B cell (primary cell): ENCODE measurements at regions not wholly inside any gene's neighbourhood (a gene's known extent, or its start where the extent isn't known, plus 50 kb on each side); places are given as distances from the start of the nearest gene placed in this dataset.

Experiments used
- ATAC-seq: fragments of 200-7000 bp; cut with Tn5 transposase; one replicate; pipeline ENCODE4 v1.10.0; 2021; ENCODE audit warnings: low read depth, mild to moderate bottlenecking, moderate number of reproducible peaks, moderate library complexity
- CTCF ChIA-PET: fragments of 350-600 bp; sonication (Branson Sonifier 250); formaldehyde crosslinking; loops from one replicate; lab custom pipeline; 2021; ENCODE audit warnings: antibody characterized with exemption, inconsistent platforms; lab: Charles Lee
- POLR2A ChIA-PET: fragments of 350-600 bp; sonication (Branson Sonifier 250); formaldehyde crosslinking; loops from one replicate; lab custom pipeline; 2021; ENCODE audit warnings: antibody characterized with exemption; lab: Charles Lee
- DNase-seq: peaks from one replicate; pipeline ENCODE4 v3.0.0; 2013
- H2AFZ ChIP-seq: 2 replicates; pipeline ENCODE4 v1.6.1; 2012; ENCODE audit warnings: mild to moderate bottlenecking, low read depth, low read length; ENCODE audit not compliant: insufficient read depth, poor library complexity, severe bottlenecking
- H3K27ac ChIP-seq, 2 donors: 1 replicate in 1 of 2; 2 replicates in 1 of 2; pipeline ENCODE4 v1.5.1; 2012 to 2013; ENCODE audit warnings: low read length in 2 of 2, mild to moderate bottlenecking in 2 of 2, moderate library complexity in 1 of 2
- H3K27me3 ChIP-seq, 4 experiments: fragments of 200-600 bp in 1 of 4; sonication (generic) in 1 of 4; replicated peaks in 1 of 4; 1 replicate in 2 of 4; 2 replicates in 2 of 4; pipeline versions ENCODE4 v1.6.1 to v1.7.0; 2013 to 2016; ENCODE audit warnings: low read length in 3 of 4, mild to moderate bottlenecking in 2 of 4, mixed read lengths in 1 of 4, moderate library complexity in 1 of 4; ENCODE audit not compliant: insufficient read depth in 4 of 4, control insufficient read depth in 3 of 4; ENCODE audit errors: control extremely low read depth in 1 of 4
- H3K36me3 ChIP-seq, 2 experiments: replicated peaks in 1 of 2; 1 replicate in 1 of 2; 2 replicates in 1 of 2; pipeline versions ENCODE4 v1.6.1 to v1.7.1; 2013; ENCODE audit warnings: low read length in 1 of 2; ENCODE audit not compliant: insufficient read depth in 2 of 2, control insufficient read depth in 1 of 2; ENCODE audit errors: control extremely low read depth in 1 of 2, extremely low read depth in 1 of 2
- H3K4me1 ChIP-seq, 2 donors: fragments of 200-600 bp in 1 of 2; sonication (generic) in 1 of 2; 1 replicate in 1 of 2; 2 replicates in 1 of 2; pipeline versions ENCODE4 v1.5.1 to v1.6.1; 2013 to 2017; ENCODE audit warnings: low read length in 2 of 2; ENCODE audit not compliant: control insufficient read depth in 2 of 2, insufficient read depth in 2 of 2
- H3K4me2 ChIP-seq: replicated peaks from 2 replicates; pipeline ENCODE3; 2012; ENCODE audit warnings: mild to moderate bottlenecking, low read depth, low read length; ENCODE audit not compliant: poor library complexity, severe bottlenecking
- H3K4me3 ChIP-seq, 5 experiments: fragments of 200-600 bp in 1 of 5; sonication (generic) in 1 of 5; 1 replicate in 3 of 5; 2 replicates in 2 of 5; pipeline versions ENCODE4 v1.5.1 to v1.7.0; 2011 to 2016; ENCODE audit warnings: low read length in 4 of 5, mild to moderate bottlenecking in 4 of 5, low read depth in 2 of 5, control low read depth in 1 of 5, moderate library complexity in 1 of 5; ENCODE audit not compliant: insufficient read depth in 1 of 5; ENCODE audit errors: control extremely low read depth in 1 of 5, extremely low read depth in 1 of 5
- H3K79me2 ChIP-seq: fragments of 200-600 bp; sonication (generic); one replicate; pipeline ENCODE4 v1.6.0; 2016; ENCODE audit warnings: low read length; ENCODE audit not compliant: control insufficient read depth, insufficient read depth
- H3K9ac ChIP-seq: fragments of 200-600 bp; sonication (generic); 2 replicates; pipeline ENCODE4 v1.6.1; 2017; ENCODE audit warnings: mild to moderate bottlenecking, low read length, moderate library complexity
- H3K9me3 ChIP-seq, 3 donors: one replicate each; pipeline versions ENCODE4 v1.6.1 to v1.7.1; 2013; ENCODE audit warnings: low read length in 2 of 3; ENCODE audit not compliant: control insufficient read depth in 2 of 3, insufficient read depth in 1 of 3; ENCODE audit errors: control extremely low read depth in 1 of 3
- H4K20me1 ChIP-seq: 2 replicates; pipeline ENCODE4 v1.6.0; 2012; ENCODE audit warnings: mild to moderate bottlenecking, low read length; ENCODE audit not compliant: insufficient read depth, control insufficient read depth, poor library complexity, severe bottlenecking
- H3K27ac Mint-ChIP-seq: one replicate; pipeline ENCODE4 v1.8.0; 2021; ENCODE audit warnings: mixed read lengths
- H3K27me3 Mint-ChIP-seq: one replicate; pipeline ENCODE4 v1.8.0; 2021; ENCODE audit warnings: mixed read lengths
- H3K4me1 Mint-ChIP-seq: one replicate; pipeline ENCODE4 v1.8.0; 2021; ENCODE audit warnings: mixed read lengths
- H3K4me3 Mint-ChIP-seq: one replicate; pipeline ENCODE4 v1.8.0; 2021; ENCODE audit warnings: mixed read lengths
- H3K9me3 Mint-ChIP-seq: one replicate; pipeline ENCODE4 v1.8.0; 2022; ENCODE audit warnings: mixed read lengths; ENCODE audit not compliant: insufficient read depth
- CTCF ChIP-seq: fragments of 200-600 bp; IDR thresholded peaks from one replicate; pipeline ENCODE4 v1.8.0; 2022; ENCODE audit warnings: antibody characterized with exemption, mild to moderate bottlenecking
- EZH2 ChIP-seq: IDR thresholded peaks from 2 replicates; pipeline ENCODE4 v1.6.1; 2012; ENCODE audit warnings: borderline replicate concordance, low read depth, mild to moderate bottlenecking, moderate library complexity, low read length; ENCODE audit not compliant: insufficient read depth, poor library complexity, severe bottlenecking
- WGBS: methylation state at CpG from one replicate; pipeline ENCODE4 v1.1.5; 2013; ENCODE audit warnings: missing lambda C conversion rate; ENCODE audit not compliant: insufficient coverage; 5-methylcytosine and 5-hydroxymethylcytosine counted together
- intact Hi-C: fragments of 100-400 bp; cut with micrococcal nuclease; formaldehyde crosslinking; loops from one replicate; pipeline ENCODE4 v1.10.0; 2022

- no peaks in the 10 kb centered on the region for H3K9me3 Mint-ChIP-seq
- CTCF ChIA-PET: interaction anchor here (1.1 to 1.8 kb wide), 3 partner anchors 10 to 62 kb away, joined by 3 to 4 read pairs (median 3); no protein-coding TSS in a partner anchor
- intact Hi-C loops: loop anchor here (1.0 kb wide), 1 partner anchor 9 kb away; no protein-coding TSS in a partner anchor
- H3K4me1 ChIP-seq: peaks cover 22 to 33% of the 10 kb centered on the region in 2 donors
- H3K27me3 Mint-ChIP-seq: no peaks in the 10 kb centered on the region
- POLR2A ChIA-PET: no interaction called here
- H3K4me1 Mint-ChIP-seq: peaks cover 61% of the 10 kb centered on the region
- TF ChIP-seq EZH2: no peak
- TF ChIP-seq CTCF: no peak
- no peak overlapping the region for H3K4me3 Mint-ChIP-seq
- ATAC-seq (no peak), DNase-seq (no peak)
- H3K27ac ChIP-seq: peak overlapping the region in 1 of 2 donors; percentile 48
- no peaks in the 10 kb centered on the region for H3K27me3 ChIP-seq
- H4K20me1 ChIP-seq: no peaks in the 10 kb centered on the region
- no peak overlapping the region for H3K4me3 ChIP-seq
- H3K36me3 ChIP-seq: no peaks in the 10 kb centered on the region
- H3K79me2 ChIP-seq: no peaks in the 10 kb centered on the region
- no peaks in the 10 kb centered on the region for H3K9me3 ChIP-seq
- H2AFZ ChIP-seq: no peak overlapping the region
- no peak overlapping the region for H3K27ac Mint-ChIP-seq
- no peak overlapping the region for H3K9ac ChIP-seq
- H3K4me2 ChIP-seq: peak overlapping the region; percentile 55
Measured at GRCh38 chr12:89943463-89943862, 234.8 kb upstream of the ATP2B1 start.

GRCh38 chr12:89941436-89941835 is 232.8 kb upstream of the ATP2B1 start:
- ATAC-seq (no peak), DNase-seq (no peak)
- Mint-ChIP-seq H3K27ac (no peak overlapping the region), H3K4me1 (peaks cover 52% of the 10 kb centered on the region), H3K4me3 (no peak overlapping the region), H3K27me3 (no peaks in the 10 kb centered on the region), H3K9me3 (no peaks in the 10 kb centered on the region)
- CTCF ChIA-PET: interaction anchor here (1.1 to 1.5 kb wide), 2 partner anchors 10 to 43 kb away, joined by 6 read pairs; no protein-coding TSS in a partner anchor
- Histone ChIP-seq H3K9me3 (no peaks in the 10 kb centered on the region), H3K27ac (no peak overlapping the region), H4K20me1 (no peaks in the 10 kb centered on the region), H3K9ac (no peak overlapping the region), H2AFZ (no peak overlapping the region), H3K4me2 (no peak overlapping the region), H3K36me3 (no peaks in the 10 kb centered on the region), H3K4me3 (no peak overlapping the region), H3K79me2 (no peaks in the 10 kb centered on the region), H3K4me1 (peaks cover 17 to 21% of the 10 kb centered on the region in 2 donors), H3K27me3 (no peaks in the 10 kb centered on the region)
- intact Hi-C loops: no loop called here
- POLR2A ChIA-PET: no interaction called here
- WGBS: 100% methylated on average over 1 of the region's 2 CpGs
- TF ChIP-seq EZH2: no peak
- no peak for TF ChIP-seq CTCF
